Lung (tissue), 11 donors: ENCODE measurements at regions not wholly inside any gene's neighbourhood (a gene's known extent, or its start where the extent isn't known, plus 50 kb on each side); places are given as distances from the start of the nearest gene placed in this dataset.

Experiments used
- ATAC-seq: fragments of 200-7000 bp; cut with Tn5 transposase; one replicate; pipeline ENCODE4 v1.9.1; 2020; ENCODE audit warnings: moderate number of reproducible peaks; ENCODE audit not compliant: insufficient read depth, low FRiP score
- DNase-seq, 3 donors: peaks; one replicate each; pipeline ENCODE4 v3.0.0-alpha.2; 2013 to 2017
- H3K27ac ChIP-seq, 2 donors: one replicate each; pipeline ENCODE4 v1.5.1; 2013; ENCODE audit warnings: mild to moderate bottlenecking in 2 of 2, moderate library complexity in 2 of 2, control low read depth in 1 of 2, inconsistent platforms in 1 of 2, low read depth in 1 of 2, low read length in 1 of 2
- H3K27me3 ChIP-seq, 3 donors: one replicate each; pipeline ENCODE4 v1.5.1; 2013; ENCODE audit warnings: low read length in 2 of 3; ENCODE audit not compliant: control insufficient read depth in 3 of 3, insufficient read depth in 3 of 3
- H3K36me3 ChIP-seq, 4 donors: one replicate each; pipeline ENCODE4 v1.5.1; 2013; ENCODE audit warnings: low read length in 4 of 4, mild to moderate bottlenecking in 1 of 4, moderate library complexity in 1 of 4; ENCODE audit not compliant: control insufficient read depth in 4 of 4, insufficient read depth in 4 of 4
- H3K4me1 ChIP-seq, 5 donors: one replicate each; pipeline ENCODE4 v1.5.1; 2013; ENCODE audit warnings: low read length in 5 of 5, mild to moderate bottlenecking in 2 of 5, moderate library complexity in 1 of 5; ENCODE audit not compliant: control insufficient read depth in 5 of 5, insufficient read depth in 5 of 5
- H3K4me3 ChIP-seq: one replicate; pipeline ENCODE4 v1.5.1; 2013; ENCODE audit warnings: mild to moderate bottlenecking, control low read depth, moderate library complexity
- H3K9ac ChIP-seq, 2 donors: one replicate each; pipeline ENCODE4 v1.5.1; 2013; ENCODE audit warnings: low read length in 2 of 2, control low read depth in 1 of 2; ENCODE audit not compliant: insufficient read depth in 1 of 2
- H3K9me3 ChIP-seq, 4 donors: one replicate each; pipeline ENCODE4 v1.5.1; 2013; ENCODE audit warnings: low read length in 3 of 4, mild to moderate bottlenecking in 1 of 4, moderate library complexity in 1 of 4; ENCODE audit not compliant: control insufficient read depth in 4 of 4, insufficient read depth in 3 of 4
- CTCF ChIP-seq: IDR thresholded peaks from 2 replicates; pipeline ENCODE4 v1.5.1; 2012; ENCODE audit warnings: mild to moderate bottlenecking; ENCODE audit errors: control extremely low read depth, extremely low read depth
- WGBS, 2 donors: extraction: QIAGEN DNeasy Blood & Tissue Kit; methylation state at CpG; one replicate each; pipeline ENCODE4 v1.1.7; 2013; 5-methylcytosine and 5-hydroxymethylcytosine counted together
- donor health status: control.
- donor health status: control.
- donor health status: Bipolar disorder and iron deficiency.
- donor health status: healthy.
- donor health status: DM: yes; HTN: yes; CAD: no.

DNA sequence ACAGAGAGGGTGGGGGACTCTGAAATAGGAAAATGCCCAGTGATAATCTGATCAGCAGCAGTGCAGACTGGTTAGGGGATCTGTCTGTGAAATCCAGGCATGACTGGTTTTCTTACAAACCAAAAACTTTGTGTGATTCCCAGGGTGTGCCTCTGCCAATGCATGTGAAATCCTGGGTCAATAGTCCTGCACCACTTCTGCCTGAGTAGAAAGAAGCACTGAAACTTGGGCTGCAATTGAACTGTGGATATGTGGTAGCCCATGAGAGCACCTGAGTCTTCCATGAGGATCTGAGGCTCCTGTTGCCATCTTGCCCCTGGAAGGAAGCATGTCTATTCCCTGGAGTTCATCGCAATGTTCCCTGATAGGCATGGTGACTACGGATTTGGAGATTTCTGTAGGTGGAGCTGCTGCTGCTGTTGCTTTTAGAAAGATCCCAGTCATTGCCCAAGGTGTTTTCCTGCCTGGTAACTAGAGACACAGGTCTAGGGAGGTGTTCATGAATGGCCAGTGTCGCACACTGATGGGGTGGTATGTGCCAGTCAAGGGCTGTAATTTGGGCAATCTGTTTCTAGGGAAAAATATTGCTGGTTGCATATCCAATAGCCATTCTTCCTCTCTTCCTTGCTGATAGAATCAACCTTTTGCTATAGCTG, 146.7 kb downstream of the CARTPT start:
- H3K36me3 ChIP-seq: no peaks in the 10 kb centered on the region
- WGBS, 2 donors: 86 to 94% methylated on average over 3 of the region's 3 CpGs
- peaks cover 0 to 7% (median 0%) of the 10 kb centered on the region in 4 donors for H3K9me3 ChIP-seq
- no peak for DNase-seq
- H3K27me3 ChIP-seq: no peaks in the 10 kb centered on the region
- no peaks in the 10 kb centered on the region for H3K4me1 ChIP-seq
- H3K4me3 ChIP-seq: no peak overlapping the region
- ATAC-seq: no peak
- H3K9ac ChIP-seq: no peak overlapping the region
- no peak for TF ChIP-seq CTCF
- H3K27ac ChIP-seq: no peak overlapping the region

DNA sequence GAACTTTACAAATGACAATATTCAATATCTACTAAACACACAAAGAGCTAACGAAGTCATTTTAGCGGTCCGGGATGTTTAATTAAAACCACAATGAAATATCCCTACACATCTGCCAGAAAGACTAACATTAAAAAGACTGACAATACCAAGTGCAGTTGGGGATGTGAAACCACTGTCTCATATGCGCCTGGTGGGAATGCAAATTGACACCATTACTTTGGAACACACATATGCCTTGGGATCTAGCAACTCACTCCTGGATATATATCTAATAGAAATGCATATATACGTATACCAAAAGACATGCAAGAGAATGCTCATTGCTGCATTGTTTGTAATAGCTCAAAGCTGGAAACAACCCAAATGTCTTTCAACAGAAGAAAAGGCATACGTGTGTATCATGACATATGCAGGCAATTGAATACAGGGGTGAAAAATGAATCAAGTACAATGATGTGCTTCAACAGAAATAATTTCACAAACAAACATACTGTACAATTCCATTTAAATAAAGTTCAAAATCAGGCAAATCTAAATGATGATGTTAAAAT, 153.3 kb downstream of the CARTPT start:
- 75 to 82% methylated on average over 6 of the region's 6 CpGs for WGBS, 2 donors
- no peak for DNase-seq
- H3K9ac ChIP-seq: no peak overlapping the region
- no peaks in the 10 kb centered on the region for H3K9me3 ChIP-seq
- no peak for ATAC-seq
- H3K27me3 ChIP-seq: no peaks in the 10 kb centered on the region
- TF ChIP-seq CTCF: no peak
- H3K36me3 ChIP-seq: no peaks in the 10 kb centered on the region
- H3K27ac ChIP-seq: no peak overlapping the region
- H3K4me3 ChIP-seq: no peak overlapping the region
- peaks cover 0 to 3% (median 0%) of the 10 kb centered on the region in 5 donors for H3K4me1 ChIP-seq

- 52 to 67% methylated on average over 1 of the region's 1 CpG for WGBS, 2 donors
- Histone ChIP-seq H3K9me3 (no peaks in the 10 kb centered on the region), H3K27me3 (no peaks in the 10 kb centered on the region), H3K4me3 (no peak overlapping the region), H3K36me3 (no peaks in the 10 kb centered on the region), H3K27ac (no peak overlapping the region), H3K9ac (no peak overlapping the region), H3K4me1 (peaks cover 0 to 3% (median 0%) of the 10 kb centered on the region in 5 donors)
- DNase-seq: no peak
- no peak for TF ChIP-seq CTCF
- no peak for ATAC-seq
These were observed 154.1 kb downstream of the CARTPT start for GRCh38 chr5:71873191-71873591.
